K562 (cell line): ENCODE measurements at regions not wholly inside any gene's neighbourhood (a gene's known extent, or its start where the extent isn't known, plus 50 kb on each side); places are given as distances from the start of the nearest gene placed in this dataset.
"Not testable (repeated sequence)": the region's sequence is repeated elsewhere in the genome, so short reads cannot be mapped to it uniquely, and the experiment has no call there.

Source experiments
- ATAC-seq: fragments of 200-7000 bp; cut with Tn5 transposase; 3 replicates; pipeline ENCODE4 v1.9.1; 2020; ENCODE audit warnings: moderate library complexity
- BruUV-seq: library from RNA; stranded (reverse); fragments of 400-500 nt; replicated peaks from 2 replicates; lab custom pipeline; 2021; lab: Mats Ljungman, UMichigan
- CTCF ChIA-PET: fragments of 300-600 bp; formaldehyde crosslinking; extraction: SDS; loops from one replicate; lab custom pipeline; 2021; ENCODE audit warnings: low intra/inter-chr PET ratio; lab: Yijun Ruan, JAX
- POLR2A ChIA-PET: fragments of 300-600, 350-650 bp; sonication (Branson Sonifier 250); formaldehyde crosslinking; extraction: SDS; loops from one replicate; lab custom pipeline; 2021; ENCODE audit warnings: antibody characterized with exemption, inconsistent platforms; lab: Yijun Ruan, JAX
- DNase-seq, 4 experiments: peaks; one replicate each; pipeline versions ENCODE4 v3.0.0 to v3.0.0-alpha.2; 2011 to 2018; ENCODE audit warnings: low spot score in 3 of 4, mixed read lengths in 3 of 4; ENCODE audit errors: extremely low read depth in 1 of 4
- FAIRE-seq: peaks from 2 replicates; lab custom pipeline; 2011; peaks lifted over from hg19 to GRCh38; lab: Jason Lieb, UNC
- H2AFZ ChIP-seq: 2 replicates; pipeline ENCODE4 v1.6.0; 2011; ENCODE audit warnings: low read depth, low read length, control low read depth, inconsistent platforms
- H3K27ac ChIP-seq: fragments of 200-600 bp; 3 replicates; pipeline ENCODE4 v1.8.0; 2011; ENCODE audit warnings: low read depth, mild to moderate bottlenecking, control low read depth, inconsistent platforms, low read length, moderate library complexity, mixed read lengths; ENCODE audit errors: extremely low read depth
- H3K27me3 ChIP-seq, 2 experiments: fragments of 300-600 bp in 1 of 2; 2 replicates in 1 of 2; 3 replicates in 1 of 2; pipeline versions ENCODE4 v1.6.0 to v1.8.0; 2011; ENCODE audit warnings: inconsistent platforms in 2 of 2, low read length in 2 of 2, mild to moderate bottlenecking in 1 of 2, mixed read lengths in 1 of 2, moderate library complexity in 1 of 2; ENCODE audit not compliant: control insufficient read depth in 2 of 2, insufficient read depth in 2 of 2
- H3K36me3 ChIP-seq: fragments of 300-600 bp; 3 replicates; pipeline ENCODE4 v1.8.0; 2011; ENCODE audit warnings: mild to moderate bottlenecking, low read length, inconsistent platforms; ENCODE audit not compliant: control insufficient read depth, insufficient read depth
- H3K4me1 ChIP-seq, 2 experiments: fragments of 200-600 bp in 1 of 2; replicated peaks in 1 of 2; 2 replicates in 1 of 2; 3 replicates in 1 of 2; pipeline versions ENCODE4 v1.5.1 to v1.8.0; 2011; ENCODE audit warnings: inconsistent platforms in 2 of 2, low read length in 2 of 2, mild to moderate bottlenecking in 1 of 2, mixed read lengths in 1 of 2, moderate library complexity in 1 of 2; ENCODE audit not compliant: control insufficient read depth in 2 of 2, insufficient read depth in 2 of 2
- H3K4me2 ChIP-seq: 2 replicates; pipeline ENCODE4 v1.6.1; 2011; ENCODE audit warnings: low read length, control low read depth, inconsistent platforms, mixed read lengths; ENCODE audit not compliant: insufficient read depth
- H3K4me3 ChIP-seq: fragments of 200-600 bp; sonication (generic), shearing (Covaris generic); 2 replicates; pipeline ENCODE4 v1.5.1; 2016; ENCODE audit warnings: control low read depth, inconsistent platforms
- H3K79me2 ChIP-seq: fragments of 200-600 bp; 3 replicates; pipeline ENCODE4 v1.8.0; 2011; ENCODE audit warnings: low read length, inconsistent platforms; ENCODE audit not compliant: control insufficient read depth, insufficient read depth
- H3K9ac ChIP-seq, 2 experiments: 2 replicates each; pipeline versions ENCODE4 v1.6.0 to v1.6.1; 2011; ENCODE audit warnings: low read depth in 2 of 2, low read length in 2 of 2, control low read depth in 1 of 2, inconsistent platforms in 1 of 2, mild to moderate bottlenecking in 1 of 2, mixed read lengths in 1 of 2; ENCODE audit not compliant: insufficient read depth in 1 of 2
- H3K9me1 ChIP-seq: one replicate; pipeline ENCODE4 v1.6.0; 2011; ENCODE audit warnings: inconsistent platforms, mild to moderate bottlenecking, low read length, moderate library complexity; ENCODE audit not compliant: control insufficient read depth, insufficient read depth
- H3K9me3 ChIP-seq: replicated peaks from 2 replicates; pipeline ENCODE4 v1.5.1; 2011; ENCODE audit warnings: low read depth, low read length, inconsistent platforms; ENCODE audit not compliant: control insufficient read depth, insufficient read depth
- H4K20me1 ChIP-seq: replicated peaks from 2 replicates; pipeline ENCODE4 v1.6.1; 2011; ENCODE audit warnings: low read length, inconsistent platforms, mixed read lengths; ENCODE audit not compliant: control insufficient read depth, insufficient read depth
- BCOR ChIP-seq: fragments of 450-650 bp; IDR thresholded peaks from 2 replicates; pipeline ENCODE4 v1.6.1; 2016
- CHAMP1 ChIP-seq: fragments of 450-650 bp; IDR thresholded peaks from 2 replicates; pipeline ENCODE4 v1.6.1; 2016; ENCODE audit warnings: mild to moderate bottlenecking
- KDM1A ChIP-seq, 2 experiments: fragments of 450-650 bp; IDR thresholded peaks; 2 replicates each; pipeline ENCODE4 v1.6.1; 2016; ENCODE audit warnings: mild to moderate bottlenecking in 2 of 2
- NCOA1 ChIP-seq: fragments of 450-650 bp; IDR thresholded peaks from 2 replicates; pipeline ENCODE4 v1.6.1; 2016; ENCODE audit warnings: low read depth
- POLR3A ChIP-seq: IDR thresholded peaks from 2 replicates; pipeline ENCODE4 v1.6.1; 2011; ENCODE audit warnings: borderline replicate concordance, mild to moderate bottlenecking, moderate library complexity; ENCODE audit not compliant: insufficient read length, insufficient read depth; ENCODE audit errors: extremely low read depth
- PPARD ChIP-seq: fragments of 250-450 bp; sonication (Bioruptor Pico); IDR thresholded peaks from 2 replicates; pipeline ENCODE4 v1.8.0; 2022; ENCODE audit warnings: inconsistent platforms, mild to moderate bottlenecking, moderate library complexity
- SMARCA5 ChIP-seq: fragments of 450-650 bp; IDR thresholded peaks from 2 replicates; pipeline ENCODE4 v1.6.1; 2016
- ZNF146 ChIP-seq: IDR thresholded peaks from one replicate; pipeline ENCODE4 v1.6.1; 2018; ENCODE audit warnings: missing compliant biosample characterization; ENCODE audit not compliant: unreplicated experiment
- ZNF507 ChIP-seq: conservative IDR thresholded peaks from 2 replicates; pipeline ENCODE4 v1.6.1; 2017; ENCODE audit warnings: missing genetic modification characterization, missing compliant biosample characterization
- ZNF589 ChIP-seq: fragments of 200-800 bp; sonication (Bioruptor generic); IDR thresholded peaks from 2 replicates; pipeline ENCODE4 v1.6.1; 2016; ENCODE audit warnings: low read depth, missing genetic modification characterization, missing compliant biosample characterization
- WGBS: fragments of 100-300 bp; shearing (Covaris generic); methylation state at CpG from one replicate; pipeline ENCODE4 v1.1.6; 2016; ENCODE audit warnings: low coverage, mixed read lengths; ENCODE audit not compliant: insufficient coverage; ENCODE audit errors: missing lambda C conversion rate; 5-methylcytosine and 5-hydroxymethylcytosine counted together
- in situ Hi-C: fragments of 300-500 bp; cut with MboI; formaldehyde crosslinking; loops from 4 replicates; pipeline ENCODE4 v1.15.0; 2018; ENCODE audit warnings: inconsistent platforms, mixed read lengths
- intact Hi-C: fragments of 100-400 bp; cut with micrococcal nuclease; formaldehyde crosslinking; loops from 2 replicates; pipeline ENCODE4 v1.14.2; 2022

GRCh38 chr12:83260126-83260525 lies 573.4 kb downstream of the TMTC2 start:
- DNase-seq, FAIRE-seq, H3K79me2 ChIP-seq, in situ Hi-C loops, H3K36me3 ChIP-seq, BruUV-seq, H2AFZ ChIP-seq, H4K20me1 ChIP-seq, H3K4me2 ChIP-seq, POLR2A ChIA-PET, H3K9ac ChIP-seq, H3K9me1 ChIP-seq, H3K9me3 ChIP-seq, H3K4me1 ChIP-seq, H3K27ac ChIP-seq, H3K4me3 ChIP-seq, ATAC-seq, CTCF ChIA-PET, H3K27me3 ChIP-seq: not testable (repeated sequence)
- intact Hi-C loops, result loop anchor here (10.0 kb wide), 1 partner anchor 125 kb away; no protein-coding TSS in a partner anchor
- TF ChIP-seq BCOR (peak; percentile 57), CHAMP1 (peak; percentile 51; the same call in 1 of the 2 replicates), ZNF146 (CRISPR knock-in tag) (peak; percentile 89), SMARCA5 (0 out of 2 replicates have a peak, but pooled peaks have one; percentile 16), KDM1A (IDR thresholded peaks at IDR 0.05) (peak; percentile 22 to 53; a peak in 3 of 4 replicates)
- WGBS, result 0% methylated on average over 1 of the region's 3 CpGs

- Histone ChIP-seq H3K27ac (no peak overlapping the region), H4K20me1 (no peaks in the 10 kb centered on the region), H3K4me1 (no peaks in the 10 kb centered on the region), H3K27me3 (no peaks in the 10 kb centered on the region), H3K9me3 (no peaks in the 10 kb centered on the region), H2AFZ (no peak overlapping the region), H3K9me1 (no peaks in the 10 kb centered on the region), H3K36me3 (no peaks in the 10 kb centered on the region), H3K9ac (no peak overlapping the region), H3K79me2 (no peaks in the 10 kb centered on the region), H3K4me3 (no peak overlapping the region), H3K4me2 (no peak overlapping the region)
- no TSS peak for BruUV-seq
- in situ Hi-C loops, result no loop called here
- intact Hi-C loops, result no loop called here
- FAIRE-seq (no peak), ATAC-seq (no peak), DNase-seq (no peak)
- TF ChIP-seq ZNF507 (tag), result no peak
- TF ChIP-seq ZNF589, result no peak
- no peak for TF ChIP-seq POLR3A
- no peak for TF ChIP-seq PPARD (CRISPR knock-in tag)
- no peak for TF ChIP-seq NCOA1
- ChIA-PET POLR2A (no interaction called here), CTCF (no interaction called here)
These were observed 571.0 kb downstream of the TMTC2 start for GRCh38 chr12:83257726-83258125.
